Heart right ventricle (tissue), 16 donors: ENCODE measurements at regions not wholly inside any gene's neighbourhood (a gene's known extent, or its start where the extent isn't known, plus 50 kb on each side); places are given as distances from the start of the nearest gene placed in this dataset.

Experiments
- ATAC-seq, 8 donors: fragments of 200-7000 bp; cut with Tn5 transposase; one replicate each; pipeline ENCODE4 v1.9.1; 2020; ENCODE audit warnings: mild to moderate bottlenecking in 8 of 8, moderate library complexity in 8 of 8, moderate number of reproducible peaks in 1 of 8
- DNase-seq, 2 donors: peaks; one replicate each; pipeline ENCODE4 v3.0.0-alpha.2; 2020
- H3K27ac ChIP-seq, 10 donors: fragments of 200-600 bp; sonication (generic) in 2 of 10; one replicate each; pipeline versions ENCODE4 v1.5.0 to v1.8.0; 2020 to 2022; ENCODE audit warnings: mild to moderate bottlenecking in 3 of 10
- H3K27me3 ChIP-seq, 7 donors: fragments of 200-600 bp; one replicate each; pipeline ENCODE4 v1.8.0; 2021 to 2022; ENCODE audit warnings: mild to moderate bottlenecking in 2 of 7
- H3K36me3 ChIP-seq, 9 donors: fragments of 200-600 bp; sonication (generic) in 1 of 9; one replicate each; pipeline versions ENCODE4 v1.5.0 to v1.8.0; 2020 to 2022; ENCODE audit warnings: mild to moderate bottlenecking in 2 of 9
- H3K4me1 ChIP-seq, 9 donors: fragments of 200-600 bp; sonication (generic) in 1 of 9; one replicate each; pipeline versions ENCODE4 v1.5.0 to v1.8.0; 2020 to 2022; ENCODE audit warnings: mild to moderate bottlenecking in 4 of 9
- H3K4me3 ChIP-seq, 10 donors: fragments of 200-600 bp; sonication (generic) in 2 of 10; one replicate each; pipeline versions ENCODE4 v1.5.0 to v1.8.0; 2020 to 2022; ENCODE audit warnings: mild to moderate bottlenecking in 7 of 10, moderate library complexity in 2 of 10
- H3K9me3 ChIP-seq, 11 donors: fragments of 200-600 bp in 10 of 11; sonication (generic) in 2 of 11; one replicate each; pipeline versions ENCODE4 v1.5.0 to v1.8.0; 2013 to 2022; ENCODE audit warnings: mild to moderate bottlenecking in 2 of 11, control low read depth in 1 of 11, moderate library complexity in 1 of 11
- CTCF ChIP-seq, 9 donors: fragments of 200-600 bp; sonication (generic) in 2 of 9; IDR thresholded peaks; one replicate each; pipeline versions ENCODE4 v1.5.0 to v1.8.0; 2021 to 2022; ENCODE audit warnings: antibody characterized with exemption in 9 of 9, mild to moderate bottlenecking in 5 of 9, moderate library complexity in 1 of 9
- WGBS, 2 donors: extraction: QIAGEN DNeasy Blood & Tissue Kit; methylation state at CpG; one replicate each; pipeline ENCODE4 v1.1.7; 2013; ENCODE audit warnings: inconsistent platforms in 1 of 2; 5-methylcytosine and 5-hydroxymethylcytosine counted together
- intact Hi-C, 10 donors: fragments of 100-400 bp; cut with DNase I; formaldehyde crosslinking; loops; one replicate each; pipeline versions ENCODE4 v1.11.1 to v1.14.2; 2022
- donor health status: Arrhythmogenic right ventricular cardiomyopathy.
- donor health status: ischemic (EF 13 %, LVEDD 7.1; RV severe dilation, severe dysfunction).
- donor health status: healthy with polysubstance abuse.
- donor health status: DM: no; HTN: yes; CAD: no.
- donor health status: DM: no; HTN: no; CAD: no.
- donor health status: ischemic (EF 25% LVEDD 6.9; RV normal size, moderate dysfunction).
- donor health status: ischemic (EF 25% LVEDD 5.7; RV mildly dilated, moderate dysfunction).
- donor health status: healthy.
- donor health status: DM: yes; HTN: yes; CAD: no.
- donor health status: Ischemic cardiomyopathy.
- donor health status: ischemic (EF 35%, LVEDD 5.7; RV mildly dilated, moderate dysfunction).
- donor health status: nonischemic (EF 11% LVEDD 7.7; RV severe dilation, severe dysfunction).
- donor health status: DM: yes; HTN: yes; CAD: no.
- donor health status: PGD.
- donor health status: ischemic (EF 29% LVEDD 5.4; RV normal size, mild dysfunction).
- donor health status: nonischemic (EF 23%, LVEDD 6.1; RV moderate dilation, normal function).

GRCh38 chr3:70607469-70607868 lies 295.0 kb upstream of the MDFIC2 start:
- no peak for TF ChIP-seq CTCF (IDR thresholded peaks at IDR 0.05)
- Histone ChIP-seq H3K36me3 (no peaks in the 10 kb centered on the region), H3K27me3 (no peaks in the 10 kb centered on the region), H3K9me3 (no peaks in the 10 kb centered on the region), H3K4me3 (no peak overlapping the region), H3K4me1 (no peaks in the 10 kb centered on the region), H3K27ac (no peak overlapping the region)
- intact Hi-C loops: no loop called here
- DNase-seq (no peak), ATAC-seq (no peak)
- 78 to 82% methylated on average over 4 of the region's 4 CpGs for WGBS, 2 donors

- Histone ChIP-seq H3K4me1 (no peaks in the 10 kb centered on the region), H3K27ac (no peak overlapping the region), H3K4me3 (no peak overlapping the region), H3K36me3 (no peaks in the 10 kb centered on the region), H3K9me3 (no peaks in the 10 kb centered on the region), H3K27me3 (no peaks in the 10 kb centered on the region)
- no peak for ATAC-seq
- no peak for DNase-seq
- no peak for TF ChIP-seq CTCF (IDR thresholded peaks at IDR 0.05)
- intact Hi-C loops: no loop called here
Observed at GRCh38 chr3:70606018-70606417, 293.6 kb upstream of the MDFIC2 start.

- H3K9me3 ChIP-seq: no peaks in the 10 kb centered on the region
- no peak overlapping the region for H3K4me3 ChIP-seq
- DNase-seq (no peak), ATAC-seq (no peak)
- H3K4me1 ChIP-seq: no peaks in the 10 kb centered on the region
- no peak for TF ChIP-seq CTCF (IDR thresholded peaks at IDR 0.05)
- WGBS, 2 donors: 60 to 87% methylated on average over 3 of the region's 3 CpGs
- H3K27ac ChIP-seq: no peak overlapping the region
- H3K27me3 ChIP-seq: no peaks in the 10 kb centered on the region
- H3K36me3 ChIP-seq: no peaks in the 10 kb centered on the region
- intact Hi-C loops: no loop called here
Observed at GRCh38 chr3:70603103-70603502, 290.7 kb upstream of the MDFIC2 start.

GRCh38 chr3:70597312-70597711 lies 284.9 kb upstream of the MDFIC2 start:
- 94 to 95% methylated on average over 2 of the region's 2 CpGs for WGBS, 2 donors
- Histone ChIP-seq H3K27ac (no peak overlapping the region), H3K4me1 (no peaks in the 10 kb centered on the region), H3K36me3 (no peaks in the 10 kb centered on the region), H3K9me3 (no peaks in the 10 kb centered on the region), H3K4me3 (no peak overlapping the region), H3K27me3 (no peaks in the 10 kb centered on the region)
- no peak for TF ChIP-seq CTCF (IDR thresholded peaks at IDR 0.05)
- intact Hi-C loops: no loop called here
- no peak for DNase-seq
- no peak for ATAC-seq

GRCh38 chr3:70583682-70584081 lies 271.2 kb upstream of the MDFIC2 start:
- DNase-seq: no peak
- H3K36me3 ChIP-seq: no peaks in the 10 kb centered on the region
- H3K9me3 ChIP-seq: no peaks in the 10 kb centered on the region
- 89 to 95% methylated on average over 4 of the region's 4 CpGs for WGBS, 2 donors
- no peak for TF ChIP-seq CTCF (IDR thresholded peaks at IDR 0.05)
- H3K27me3 ChIP-seq: peaks cover 0 to 7% (median 0%) of the 10 kb centered on the region in 7 donors
- no peak overlapping the region for H3K27ac ChIP-seq
- intact Hi-C loops: no loop called here
- ATAC-seq: no peak
- H3K4me1 ChIP-seq: no peaks in the 10 kb centered on the region
- H3K4me3 ChIP-seq: no peak overlapping the region
